PC-3 (cell line): ENCODE measurements at regions not wholly inside any gene's neighbourhood (a gene's known extent, or its start where the extent isn't known, plus 50 kb on each side); places are given as distances from the start of the nearest gene placed in this dataset.

Experiments
- CTCF ChIP-seq: fragments of 300-600 bp; sonication (generic); conservative IDR thresholded peaks from 2 replicates; pipeline ENCODE4 v1.5.1; 2017; ENCODE audit warnings: antibody characterized with exemption, low read depth, mild to moderate bottlenecking, low read length
- EZH2 ChIP-seq: fragments of 300-600 bp; sonication (generic); IDR thresholded peaks from one replicate; pipeline ENCODE4 v1.6.1; 2017; ENCODE audit warnings: antibody characterized with exemption, mild to moderate bottlenecking, low read length; ENCODE audit not compliant: unreplicated experiment
- EZH2phosphoT487 ChIP-seq: fragments of 300-600 bp; sonication (generic); IDR thresholded peaks from 2 replicates; pipeline ENCODE4 v1.6.1; 2018; ENCODE audit warnings: mild to moderate bottlenecking, antibody characterized with exemption, low read length, borderline replicate concordance

- no peak for TF ChIP-seq CTCF
- TF ChIP-seq EZH2, result no peak
- no peak for TF ChIP-seq EZH2phosphoT487
Observed at GRCh38 chr13:111645598-111646455, 325.4 kb downstream of the TEX29 start.
